Kidney tubule cell (primary cell): ENCODE measurements at regions not wholly inside any gene's neighbourhood (a gene's known extent, or its start where the extent isn't known, plus 50 kb on each side); places are given as distances from the start of the nearest gene placed in this dataset.

Experiments
- DNase-seq: peaks from one replicate; pipeline ENCODE4 v3.0.0-alpha.2; 2018; ENCODE audit warnings: low spot score

DNA sequence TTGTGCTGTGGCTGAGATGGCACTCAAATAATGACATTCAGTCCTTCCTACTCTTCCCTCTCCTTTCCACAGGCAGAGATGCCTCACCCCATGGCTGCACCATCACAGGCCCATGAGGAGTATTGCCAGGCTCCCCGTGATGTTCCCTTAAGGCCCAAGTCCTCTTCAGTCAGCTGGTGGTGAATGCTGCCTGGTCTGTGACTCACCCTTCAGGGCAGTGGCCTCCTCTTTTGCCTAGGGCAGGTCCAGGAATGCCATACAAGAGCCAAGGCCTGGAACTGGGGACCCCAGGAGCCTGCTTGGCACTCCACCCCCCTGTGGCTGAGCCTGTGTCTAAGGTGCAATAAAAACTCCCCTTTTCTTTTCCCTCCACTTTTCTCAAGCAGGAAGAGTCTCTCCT, 144.2 kb upstream of the GEMIN8 start:
- DNase-seq = no peak

DNA sequence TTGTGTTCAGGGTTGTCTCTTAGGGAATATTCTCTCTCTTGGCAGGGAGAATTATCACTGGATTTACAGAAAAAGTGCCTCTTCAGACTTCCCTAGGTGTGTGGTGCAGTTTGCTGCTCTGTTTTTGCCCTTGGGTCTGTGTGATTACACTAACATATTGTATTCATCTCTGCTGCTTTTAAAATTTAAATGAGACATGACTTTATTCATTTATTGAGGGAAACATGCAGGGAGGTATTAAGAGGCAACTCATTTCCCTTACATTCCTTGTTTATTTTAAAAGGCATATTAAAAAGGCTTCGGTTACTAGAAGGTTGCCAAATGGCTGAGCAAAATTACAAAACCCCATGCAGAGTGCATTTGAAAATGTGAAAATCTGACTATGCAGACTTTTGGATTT, 135.1 kb upstream of the GEMIN8 start:
- DNase-seq = no peak

DNA sequence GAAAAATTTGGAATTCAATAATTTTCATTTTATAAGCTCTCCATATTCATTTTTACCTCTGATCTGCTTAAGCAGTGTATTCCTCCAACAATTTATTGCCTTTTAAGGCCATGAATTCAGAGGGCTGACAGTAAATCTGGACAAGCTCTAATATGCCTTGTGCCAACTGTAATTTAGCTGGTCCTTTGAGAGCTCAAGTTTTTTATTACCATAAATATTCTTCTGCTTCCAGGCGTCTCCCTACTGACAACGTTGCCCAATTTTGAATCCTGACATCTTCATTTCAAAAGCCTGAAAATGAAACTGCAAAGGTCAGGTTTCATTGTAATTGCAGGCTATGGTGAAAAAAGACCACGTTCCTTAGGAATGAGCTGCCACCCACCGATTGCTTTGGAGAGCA, 95.8 kb upstream of the GEMIN8 start:
- no peak for DNase-seq

DNA sequence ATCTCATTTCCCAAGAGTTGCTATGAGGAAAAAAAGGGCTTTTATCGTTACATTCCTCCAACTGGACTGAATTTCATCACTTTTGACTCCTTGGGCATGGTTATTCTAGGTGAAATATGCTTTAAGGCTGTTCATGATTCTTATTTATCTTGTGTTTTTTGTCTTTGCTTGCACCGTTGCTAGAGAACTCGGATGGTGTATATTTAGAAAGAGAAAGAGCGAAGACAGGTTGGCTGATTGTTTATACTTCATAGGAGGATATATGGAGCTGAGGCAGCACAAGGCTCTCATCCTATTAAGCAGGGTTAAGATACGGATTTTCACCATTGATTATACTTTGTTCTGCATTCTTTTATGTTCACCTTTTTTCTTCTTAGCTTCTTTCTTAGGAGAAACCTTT, 94.9 kb upstream of the GEMIN8 start:
- DNase-seq = no peak

DNA sequence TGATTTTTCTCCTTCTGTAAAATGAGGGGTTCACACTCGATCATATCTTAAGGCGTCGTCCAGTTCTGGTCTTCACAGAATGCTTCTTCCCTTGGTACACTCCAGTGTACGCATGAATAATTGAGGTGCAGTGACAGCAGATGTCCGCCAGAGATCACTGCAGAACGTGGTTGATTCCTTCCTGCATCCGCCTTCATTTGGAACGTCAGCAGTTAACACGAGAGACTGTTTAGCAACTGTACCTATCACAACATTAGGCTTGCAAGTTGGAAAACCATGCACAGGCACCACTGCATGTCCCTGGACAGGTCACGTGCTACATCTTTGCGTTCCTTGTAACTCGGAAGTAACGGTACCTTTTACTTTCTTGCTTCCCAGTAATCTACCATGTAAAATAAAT, 66.0 kb upstream of the GEMIN8 start:
- peak; percentile 62 for DNase-seq

DNA sequence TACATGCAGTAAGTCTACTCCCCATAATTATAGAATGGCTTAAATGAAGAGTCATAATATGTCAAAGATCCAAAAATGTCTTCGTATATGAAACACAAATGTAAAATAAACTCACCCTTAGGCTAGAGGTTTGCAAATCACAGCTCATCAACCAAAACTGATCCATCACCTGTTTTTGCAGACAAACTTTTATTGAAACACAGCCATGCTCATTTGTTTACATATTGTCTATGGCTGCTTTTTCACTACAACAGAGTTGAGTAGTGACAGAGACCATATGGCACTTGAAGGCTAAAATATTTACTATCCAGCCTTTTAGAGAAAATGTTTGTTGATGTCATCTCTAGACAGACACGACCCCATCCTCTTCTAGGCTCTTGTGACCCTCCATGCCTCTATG, 64.5 kb upstream of the GEMIN8 start:
- DNase-seq = no peak

DNA sequence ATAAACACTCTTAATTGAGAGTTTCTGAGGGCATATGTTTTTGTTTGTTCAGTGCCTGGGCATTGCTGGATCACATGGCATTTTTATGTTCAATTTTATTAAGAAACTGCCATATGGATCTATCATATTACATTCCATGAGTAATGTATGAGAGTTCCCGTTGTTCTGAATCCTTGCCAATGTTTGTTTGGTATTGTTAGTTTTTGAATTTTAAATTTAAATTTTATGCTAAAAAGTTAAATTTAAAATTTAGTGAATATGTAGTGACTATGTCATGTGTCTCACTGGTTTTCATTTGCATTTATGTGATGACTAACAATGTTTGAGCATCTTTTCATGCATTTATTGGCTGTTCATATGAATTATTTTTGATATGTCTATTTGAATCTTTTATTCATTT, 54.8 kb upstream of the GEMIN8 start:
- no peak for DNase-seq

DNA sequence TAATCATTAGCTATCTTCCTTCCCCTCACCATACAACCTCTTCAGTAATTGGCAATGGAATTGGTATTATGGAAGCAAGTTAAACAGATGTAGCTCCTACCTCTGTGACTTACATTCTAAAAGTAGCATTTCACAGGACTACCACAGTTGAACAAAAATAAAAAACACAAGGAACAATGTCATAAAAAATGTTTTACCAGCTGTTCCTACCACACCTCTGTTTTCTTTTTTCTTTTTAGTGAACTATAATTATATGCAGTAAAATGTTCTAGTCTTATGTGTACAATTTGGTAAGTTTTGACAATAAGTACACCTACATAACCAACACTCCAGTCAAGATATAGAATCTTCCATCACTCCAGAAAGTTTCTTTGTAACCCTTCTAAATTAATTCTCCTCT, 54.1 kb upstream of the GEMIN8 start:
- DNase-seq = no peak

DNA sequence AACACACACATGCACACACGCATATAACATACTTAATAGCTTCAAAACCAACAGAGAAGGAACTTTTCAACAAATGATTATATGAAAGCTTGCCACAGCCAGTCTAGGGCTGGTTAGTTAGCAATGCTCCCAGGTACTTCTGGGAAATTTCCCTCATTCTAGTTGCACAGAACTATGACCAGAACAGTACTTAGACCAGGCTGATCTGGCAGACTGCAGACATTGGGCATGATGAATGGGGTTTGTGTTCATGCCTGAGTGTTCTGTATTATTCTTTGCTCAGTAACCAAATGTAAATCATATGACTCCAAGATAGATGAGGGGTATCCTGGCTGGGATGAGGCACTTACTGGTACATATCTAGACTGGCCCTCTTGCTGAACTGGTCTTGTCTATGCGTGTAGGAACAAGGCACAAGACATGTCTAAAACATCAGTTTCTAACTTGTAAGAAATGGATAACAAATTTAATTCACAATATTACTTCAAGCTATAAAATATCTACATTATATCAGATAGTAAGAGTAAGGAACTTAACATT, 50.3 kb upstream of the GEMIN8 start:
- DNase-seq = no peak
